ENCODE measurements at regions not wholly inside any gene's neighbourhood (a gene's known extent, or its start where the extent isn't known, plus 50 kb on each side); places are given as distances from the start of the nearest gene placed in this dataset.

DNA sequence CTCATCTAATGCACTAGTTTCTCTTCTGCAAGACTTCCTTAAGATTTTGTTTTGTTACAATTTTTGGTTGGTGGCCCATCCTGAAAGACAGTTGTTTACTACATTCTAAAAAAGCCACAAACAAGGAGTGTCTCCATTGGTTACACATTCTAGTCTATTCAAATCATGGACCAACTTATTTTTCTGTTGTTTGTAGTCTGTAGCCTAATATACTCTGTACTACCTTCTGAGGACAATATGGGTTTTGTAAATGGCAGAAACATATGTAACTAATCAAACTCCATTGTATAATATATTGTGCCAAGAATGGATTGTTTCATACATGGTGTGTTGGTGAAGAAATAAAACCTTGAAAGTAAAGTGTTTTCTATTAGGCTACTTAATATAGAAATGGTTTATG lies 79.5 kb upstream of the DHX40 start:
- POLR2A ChIA-PET, result no interaction called here
- in situ Hi-C loops (cut with HindIII; ENCODE audit: extremely low pct_ligation_motif_present, low pct_unique_long_range_greater_than_20kb), result no loop called here
- FAIRE-seq, result no peak

More for the DNA sequence above, 79.5 kb upstream of the DHX40 start:
- no peaks in the 10 kb centered on the region for H4K20me1 ChIP-seq (ENCODE audit: insufficient read depth, low read length)
- H3K79me2 ChIP-seq (ENCODE audit: insufficient read depth, low read length), result no peaks in the 10 kb centered on the region
- H3K9ac ChIP-seq (ENCODE audit: insufficient read depth, low read depth, low read length), result no peak overlapping the region
- TF ChIP-seq ZNF235 (CRISPR knock-in tag; IDR thresholded peaks at IDR 0.05; ENCODE audit: borderline replicate concordance) (no peak), NFE2L1 (CRISPR knock-in tag; IDR thresholded peaks at IDR 0.05; ENCODE audit: borderline replicate concordance) (no peak), ZNF816 (CRISPR knock-in tag; IDR thresholded peaks at IDR 0.05; ENCODE audit: borderline replicate concordance) (no peak), ZNF597 (CRISPR knock-in tag; IDR thresholded peaks at IDR 0.05) (no peak), CBX2 (IDR thresholded peaks at IDR 0.05; ENCODE audit: low read depth, low read length) (no peak), CBX2 (CRISPR knock-in tag; IDR thresholded peaks at IDR 0.05; ENCODE audit: low read depth) (no peak), HIVEP1 (CRISPR knock-in tag; IDR thresholded peaks at IDR 0.05) (no peak), TARDBP (CRISPR knock-in tag; IDR thresholded peaks at IDR 0.05) (no peak), EP300 (IDR thresholded peaks at IDR 0.05; ENCODE audit: low read depth in 2 of 2, low read length in 2 of 2) (no peak), EP300 (CRISPR knock-in tag; IDR thresholded peaks at IDR 0.05; ENCODE audit: borderline replicate concordance) (no peak)
- TF ChIP-seq, protein P1, sequence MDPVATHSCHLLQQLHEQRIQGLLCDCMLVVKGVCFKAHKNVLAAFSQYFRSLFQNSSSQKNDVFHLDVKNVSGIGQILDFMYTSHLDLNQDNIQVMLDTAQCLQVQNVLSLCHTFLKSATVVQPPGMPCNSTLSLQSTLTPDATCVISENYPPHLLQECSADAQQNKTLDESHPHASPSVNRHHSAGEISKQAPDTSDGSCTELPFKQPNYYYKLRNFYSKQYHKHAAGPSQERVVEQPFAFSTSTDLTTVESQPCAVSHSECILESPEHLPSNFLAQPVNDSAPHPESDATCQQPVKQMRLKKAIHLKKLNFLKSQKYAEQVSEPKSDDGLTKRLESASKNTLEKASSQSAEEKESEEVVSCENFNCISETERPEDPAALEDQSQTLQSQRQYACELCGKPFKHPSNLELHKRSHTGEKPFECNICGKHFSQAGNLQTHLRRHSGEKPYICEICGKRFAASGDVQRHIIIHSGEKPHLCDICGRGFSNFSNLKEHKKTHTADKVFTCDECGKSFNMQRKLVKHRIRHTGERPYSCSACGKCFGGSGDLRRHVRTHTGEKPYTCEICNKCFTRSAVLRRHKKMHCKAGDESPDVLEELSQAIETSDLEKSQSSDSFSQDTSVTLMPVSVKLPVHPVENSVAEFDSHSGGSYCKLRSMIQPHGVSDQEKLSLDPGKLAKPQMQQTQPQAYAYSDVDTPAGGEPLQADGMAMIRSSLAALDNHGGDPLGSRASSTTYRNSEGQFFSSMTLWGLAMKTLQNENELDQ (CRISPR knock-in tag; IDR thresholded peaks at IDR 0.05; ENCODE audit: borderline replicate concordance), result no peak
- H3K36me3 ChIP-seq (replicated peaks in 1 of 2; ENCODE audit: control insufficient read depth in 1 of 2, insufficient read depth in 2 of 2, low read length in 2 of 2), result no peaks in the 10 kb centered on the region
- CTCF ChIA-PET (ENCODE audit: low intra/inter-chr PET ratio, low total read pairs), result no interaction called here
- intact Hi-C loops (cut with micrococcal nuclease; ENCODE audit: unreplicated experiment), result no loop called here
- no peak for DNase-seq (ENCODE audit: low spot score)
- H3K9me3 ChIP-seq (ENCODE audit: low read length), result no peaks in the 10 kb centered on the region
- no peak overlapping the region for H2AFZ ChIP-seq (ENCODE audit: low read length)
- no peak overlapping the region for H3K4me3 ChIP-seq (replicated peaks in 1 of 3; ENCODE audit: insufficient read depth in 1 of 3, low read depth in 2 of 3, low read length in 3 of 3)
- no peak overlapping the region for H3K4me2 ChIP-seq (ENCODE audit: low read depth, low read length)
- no peak overlapping the region for H3K27ac ChIP-seq (ENCODE audit: extremely low read length, insufficient read depth, low read length)
- peaks cover 10% of the 10 kb centered on the region for H3K4me1 ChIP-seq (ENCODE audit: insufficient read depth, low read length)
- no peak for ATAC-seq
- H3K27me3 ChIP-seq (ENCODE audit: control insufficient read depth in 1 of 2, insufficient read depth in 2 of 2, low read length in 2 of 2), result peaks cover 0 to 7% of the 10 kb centered on the region in 2 experiments; a peak in 3 of 5 replicates
- BruUV-seq (replicated peaks), result no TSS peak
